Astrocyte (in vitro differentiated cells and primary cell): ENCODE measurements at regions not wholly inside any gene's neighbourhood (a gene's known extent, or its start where the extent isn't known, plus 50 kb on each side); places are given as distances from the start of the nearest gene placed in this dataset.

ENCODE experiments used
- DNase-seq: peaks from one replicate; pipeline ENCODE4 v3.0.0-alpha.2; 2010; ENCODE audit warnings: low read depth
- FAIRE-seq: peaks from 2 replicates; lab custom pipeline; 2011; peaks lifted over from hg19 to GRCh38; lab: Jason Lieb, UNC
- H2AFZ ChIP-seq: 2 replicates; pipeline ENCODE4 v1.6.0; 2012; ENCODE audit warnings: low read depth, low read length, inconsistent platforms
- H3K27ac ChIP-seq: 2 replicates; pipeline ENCODE4 v1.5.1; 2011; ENCODE audit warnings: low read depth, low read length, inconsistent platforms
- H3K27me3 ChIP-seq: 2 replicates; pipeline ENCODE4 v1.6.0; 2011; ENCODE audit warnings: low read length, inconsistent platforms; ENCODE audit not compliant: insufficient read depth
- H3K36me3 ChIP-seq: 2 replicates; pipeline ENCODE4 v1.5.1; 2011; ENCODE audit warnings: low read length, inconsistent platforms; ENCODE audit not compliant: insufficient read depth
- H3K4me1 ChIP-seq: 2 replicates; pipeline ENCODE4 v1.5.1; 2011; ENCODE audit warnings: low read length, inconsistent platforms; ENCODE audit not compliant: insufficient read depth
- H3K4me2 ChIP-seq: 2 replicates; pipeline ENCODE4 v1.6.0; 2012; ENCODE audit warnings: low read length, inconsistent platforms
- H3K4me3 ChIP-seq: 2 replicates; pipeline ENCODE4 v1.5.1; 2011; ENCODE audit warnings: low read depth, mild to moderate bottlenecking, low read length, inconsistent platforms; ENCODE audit not compliant: insufficient read depth
- H3K79me2 ChIP-seq: 2 replicates; pipeline ENCODE4 v1.6.0; 2012; ENCODE audit warnings: mild to moderate bottlenecking, low read length, inconsistent platforms; ENCODE audit not compliant: insufficient read depth
- H3K9ac ChIP-seq: 2 replicates; pipeline ENCODE4 v1.6.0; 2012; ENCODE audit warnings: mild to moderate bottlenecking, low read length, inconsistent platforms
- H3K9me3 ChIP-seq: 2 replicates; pipeline ENCODE4 v1.5.1; 2012; ENCODE audit warnings: low read depth, mild to moderate bottlenecking, low read length, inconsistent platforms; ENCODE audit not compliant: insufficient read depth
- H4K20me1 ChIP-seq: 2 replicates; pipeline ENCODE4 v1.6.0; 2012; ENCODE audit warnings: low read length, inconsistent platforms; ENCODE audit not compliant: insufficient read depth
- H3K27ac Mint-ChIP-seq: one replicate; pipeline ENCODE4 v1.8.0; 2021; ENCODE audit warnings: mild to moderate bottlenecking, mixed read lengths; ENCODE audit not compliant: unreplicated experiment
- H3K27me3 Mint-ChIP-seq: one replicate; pipeline ENCODE4 v1.8.0; 2021; ENCODE audit warnings: low read depth, mixed read lengths; ENCODE audit not compliant: unreplicated experiment
- H3K36me3 Mint-ChIP-seq: one replicate; pipeline ENCODE4 v1.8.0; 2021; ENCODE audit warnings: low read depth, mixed read lengths; ENCODE audit not compliant: unreplicated experiment
- H3K4me1 Mint-ChIP-seq: one replicate; pipeline ENCODE4 v1.8.0; 2021; ENCODE audit warnings: low read depth, mixed read lengths; ENCODE audit not compliant: unreplicated experiment
- H3K4me3 Mint-ChIP-seq: one replicate; pipeline ENCODE4 v1.8.0; 2021; ENCODE audit warnings: mild to moderate bottlenecking, moderate library complexity, mixed read lengths; ENCODE audit not compliant: unreplicated experiment
- H3K9me3 Mint-ChIP-seq: one replicate; pipeline ENCODE4 v1.8.0; 2021; ENCODE audit warnings: mild to moderate bottlenecking, mixed read lengths; ENCODE audit not compliant: unreplicated experiment
- EZH2 ChIP-seq: IDR thresholded peaks from 2 replicates; pipeline ENCODE4 v1.6.1; 2012; ENCODE audit warnings: mild to moderate bottlenecking, low read length, inconsistent platforms; ENCODE audit not compliant: insufficient read depth
- TF ChIP-seq, protein P1 (sequence below): IDR thresholded peaks from 2 replicates; pipeline ENCODE4 v1.5.1; 2011; ENCODE audit warnings: low read depth, mild to moderate bottlenecking, inconsistent platforms, low read length, moderate library complexity; ENCODE audit not compliant: insufficient read depth

DNA sequence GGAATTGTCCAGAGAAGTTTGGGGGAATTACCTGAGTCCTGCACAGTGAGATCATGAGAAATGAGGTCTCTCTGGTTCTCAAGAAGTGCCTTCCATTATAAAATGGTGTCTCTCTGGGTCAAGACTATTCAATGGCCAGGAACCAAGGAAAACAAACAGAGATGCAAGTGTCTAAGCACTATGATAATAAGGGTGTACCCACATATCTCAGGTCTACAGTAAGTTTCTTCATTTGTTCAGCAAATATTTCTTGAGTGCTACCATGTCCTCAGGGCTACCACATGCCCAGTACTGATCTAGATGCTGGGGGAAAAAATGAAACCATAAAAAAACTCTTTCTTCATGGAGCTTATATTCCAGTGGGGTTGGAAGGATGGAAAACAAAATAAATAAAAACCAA is 170.0 kb downstream of the ACKR3 start:
- FAIRE-seq (no peak), DNase-seq (peak; percentile 21)
- Histone ChIP-seq H4K20me1 (no peaks in the 10 kb centered on the region), H3K9ac (no peak overlapping the region), H3K4me2 (no peak overlapping the region), H3K27me3 (peaks cover 9% of the 10 kb centered on the region), H3K9me3 (peaks cover 3% of the 10 kb centered on the region), H2AFZ (no peak overlapping the region), H3K4me1 (peaks cover 18% of the 10 kb centered on the region), H3K27ac (no peak overlapping the region), H3K4me3 (no peak overlapping the region), H3K79me2 (no peaks in the 10 kb centered on the region), H3K36me3 (no peaks in the 10 kb centered on the region)
- H3K36me3 Mint-ChIP-seq, result no peaks in the 10 kb centered on the region
- no peak overlapping the region for H3K27ac Mint-ChIP-seq
- H3K9me3 Mint-ChIP-seq, result peaks cover 4% of the 10 kb centered on the region
- no peak for TF ChIP-seq EZH2
- peaks cover 36% of the 10 kb centered on the region for H3K4me1 Mint-ChIP-seq
- no peak overlapping the region for H3K4me3 Mint-ChIP-seq
- peaks cover 10% of the 10 kb centered on the region for H3K27me3 Mint-ChIP-seq

DNA sequence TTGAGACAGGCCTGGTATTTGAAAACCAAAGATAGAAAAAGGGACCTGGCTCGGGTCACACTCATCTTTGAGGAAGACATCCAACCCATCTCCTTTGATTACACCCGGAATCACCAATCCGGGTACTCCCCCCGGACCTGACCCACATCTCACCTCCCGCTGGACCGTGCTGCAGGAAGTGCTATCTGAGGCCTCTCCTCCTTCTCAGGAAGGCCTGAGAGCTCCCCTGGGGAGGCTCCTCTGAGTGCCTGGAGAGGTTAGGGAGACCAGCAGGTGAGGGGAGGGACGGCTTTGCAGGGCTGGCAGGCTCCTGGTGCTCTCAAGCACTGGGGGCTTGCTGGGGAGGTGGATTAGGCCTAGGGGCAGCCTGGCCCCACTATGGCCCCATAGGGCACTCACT is 170.9 kb downstream of the ACKR3 start:
- Mint-ChIP-seq H3K27ac (no peak overlapping the region), H3K9me3 (peaks cover 4% of the 10 kb centered on the region), H3K36me3 (no peaks in the 10 kb centered on the region), H3K4me1 (peaks cover 37% of the 10 kb centered on the region), H3K27me3 (peaks cover 10% of the 10 kb centered on the region), H3K4me3 (no peak overlapping the region)
- H3K4me1 ChIP-seq, result peaks cover 27% of the 10 kb centered on the region
- TF ChIP-seq, protein P1, sequence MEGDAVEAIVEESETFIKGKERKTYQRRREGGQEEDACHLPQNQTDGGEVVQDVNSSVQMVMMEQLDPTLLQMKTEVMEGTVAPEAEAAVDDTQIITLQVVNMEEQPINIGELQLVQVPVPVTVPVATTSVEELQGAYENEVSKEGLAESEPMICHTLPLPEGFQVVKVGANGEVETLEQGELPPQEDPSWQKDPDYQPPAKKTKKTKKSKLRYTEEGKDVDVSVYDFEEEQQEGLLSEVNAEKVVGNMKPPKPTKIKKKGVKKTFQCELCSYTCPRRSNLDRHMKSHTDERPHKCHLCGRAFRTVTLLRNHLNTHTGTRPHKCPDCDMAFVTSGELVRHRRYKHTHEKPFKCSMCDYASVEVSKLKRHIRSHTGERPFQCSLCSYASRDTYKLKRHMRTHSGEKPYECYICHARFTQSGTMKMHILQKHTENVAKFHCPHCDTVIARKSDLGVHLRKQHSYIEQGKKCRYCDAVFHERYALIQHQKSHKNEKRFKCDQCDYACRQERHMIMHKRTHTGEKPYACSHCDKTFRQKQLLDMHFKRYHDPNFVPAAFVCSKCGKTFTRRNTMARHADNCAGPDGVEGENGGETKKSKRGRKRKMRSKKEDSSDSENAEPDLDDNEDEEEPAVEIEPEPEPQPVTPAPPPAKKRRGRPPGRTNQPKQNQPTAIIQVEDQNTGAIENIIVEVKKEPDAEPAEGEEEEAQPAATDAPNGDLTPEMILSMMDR, result no peak
- TF ChIP-seq EZH2, result no peak
- peaks cover 6% of the 10 kb centered on the region for H3K27me3 ChIP-seq
- H3K4me2 ChIP-seq, result no peak overlapping the region
- H3K9ac ChIP-seq, result no peak overlapping the region
- no peak for FAIRE-seq
- H3K9me3 ChIP-seq, result peaks cover 3% of the 10 kb centered on the region
- no peak overlapping the region for H3K4me3 ChIP-seq
- H3K79me2 ChIP-seq, result no peaks in the 10 kb centered on the region
- no peaks in the 10 kb centered on the region for H4K20me1 ChIP-seq
- no peak for DNase-seq
- H3K27ac ChIP-seq, result no peak overlapping the region
- no peak overlapping the region for H2AFZ ChIP-seq
- no peaks in the 10 kb centered on the region for H3K36me3 ChIP-seq

DNA sequence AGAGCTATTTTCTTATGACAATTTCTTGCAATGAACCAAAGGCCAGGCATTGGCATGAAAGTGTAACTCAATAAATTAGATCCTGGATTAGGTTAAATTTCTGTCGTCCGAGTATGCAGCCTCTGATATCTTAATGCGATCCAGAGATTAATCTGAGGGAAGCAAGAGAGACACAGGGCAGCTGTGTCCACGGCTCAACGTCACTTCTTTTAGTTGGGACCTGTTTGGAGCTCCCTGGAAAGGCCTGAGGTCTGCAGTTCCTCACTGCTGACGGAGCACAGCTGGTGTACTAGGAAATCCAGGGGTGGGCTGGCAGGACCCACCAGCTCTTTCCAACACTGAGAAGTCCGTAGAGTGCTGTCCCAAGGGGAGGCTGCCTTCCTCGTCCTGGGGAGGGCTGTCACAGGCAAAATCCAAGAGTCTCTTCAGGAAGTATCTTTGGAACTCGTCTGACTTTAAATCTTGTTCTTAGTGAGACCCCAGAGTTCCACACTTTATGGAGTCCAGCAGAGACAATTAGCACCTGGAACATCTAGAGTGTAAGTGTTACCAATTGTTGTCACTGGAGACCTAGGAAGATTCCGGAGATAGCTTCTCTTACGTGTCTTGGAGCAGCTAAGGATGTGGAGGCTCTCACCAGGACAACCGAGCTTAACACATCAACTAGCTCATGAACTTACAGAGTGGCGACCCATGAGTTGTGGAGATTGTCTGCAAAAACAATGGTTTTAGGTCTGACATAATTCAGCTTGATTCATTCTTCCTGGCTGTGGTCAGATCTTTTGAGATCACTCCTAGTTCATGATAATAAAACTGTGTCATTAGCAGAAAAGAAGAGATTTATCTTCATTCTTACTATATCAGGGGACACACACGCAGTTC is 173.7 kb downstream of the ACKR3 start:
- Histone ChIP-seq H2AFZ (no peak overlapping the region), H3K4me1 (peaks cover 38% of the 10 kb centered on the region), H3K27me3 (no peaks in the 10 kb centered on the region), H3K9ac (peak overlapping the region; percentile 85), H3K36me3 (no peaks in the 10 kb centered on the region), H3K79me2 (no peaks in the 10 kb centered on the region), H3K27ac (peak overlapping the region; percentile 96), H3K4me3 (peak overlapping the region; percentile 50), H4K20me1 (no peaks in the 10 kb centered on the region), H3K4me2 (peak overlapping the region; percentile 82), H3K9me3 (peaks cover 3% of the 10 kb centered on the region)
- H3K4me1 Mint-ChIP-seq, result peaks cover 62% of the 10 kb centered on the region
- DNase-seq (peak; percentile 100), FAIRE-seq (peak; percentile 100)
- H3K36me3 Mint-ChIP-seq, result no peaks in the 10 kb centered on the region
- H3K27ac Mint-ChIP-seq, result peak overlapping the region; percentile 100
- H3K9me3 Mint-ChIP-seq, result peaks cover 2% of the 10 kb centered on the region
- H3K27me3 Mint-ChIP-seq, result peaks cover 4% of the 10 kb centered on the region
- TF ChIP-seq EZH2, result no peak
- TF ChIP-seq, protein P1, result no peak
- H3K4me3 Mint-ChIP-seq, result no peak overlapping the region
